K562 (cell line): ENCODE measurements at regions not wholly inside any gene's neighbourhood (a gene's known extent, or its start where the extent isn't known, plus 50 kb on each side); places are given as distances from the start of the nearest gene placed in this dataset.

ENCODE experiments used
- ATAC-seq: fragments of 200-7000 bp; cut with Tn5 transposase; 3 replicates; pipeline ENCODE4 v1.9.1; 2020; ENCODE audit warnings: moderate library complexity
- BruUV-seq: library from RNA; stranded (reverse); fragments of 400-500 nt; replicated peaks from 2 replicates; lab custom pipeline; 2021; lab: Mats Ljungman, UMichigan
- CTCF ChIA-PET: fragments of 300-600 bp; formaldehyde crosslinking; extraction: SDS; loops from one replicate; lab custom pipeline; 2021; ENCODE audit warnings: low intra/inter-chr PET ratio; lab: Yijun Ruan, JAX
- POLR2A ChIA-PET: fragments of 300-600, 350-650 bp; sonication (Branson Sonifier 250); formaldehyde crosslinking; extraction: SDS; loops from one replicate; lab custom pipeline; 2021; ENCODE audit warnings: antibody characterized with exemption, inconsistent platforms; lab: Yijun Ruan, JAX
- DNase-seq, 4 experiments: peaks; one replicate each; pipeline versions ENCODE4 v3.0.0 to v3.0.0-alpha.2; 2011 to 2018; ENCODE audit warnings: low spot score in 3 of 4, mixed read lengths in 3 of 4; ENCODE audit errors: extremely low read depth in 1 of 4
- FAIRE-seq: peaks from 2 replicates; lab custom pipeline; 2011; peaks lifted over from hg19 to GRCh38; lab: Jason Lieb, UNC
- H2AFZ ChIP-seq: 2 replicates; pipeline ENCODE4 v1.6.0; 2011; ENCODE audit warnings: low read depth, low read length, control low read depth, inconsistent platforms
- H3K27ac ChIP-seq: fragments of 200-600 bp; 3 replicates; pipeline ENCODE4 v1.8.0; 2011; ENCODE audit warnings: low read depth, mild to moderate bottlenecking, control low read depth, inconsistent platforms, low read length, moderate library complexity, mixed read lengths; ENCODE audit errors: extremely low read depth
- H3K27me3 ChIP-seq, 2 experiments: fragments of 300-600 bp in 1 of 2; 2 replicates in 1 of 2; 3 replicates in 1 of 2; pipeline versions ENCODE4 v1.6.0 to v1.8.0; 2011; ENCODE audit warnings: inconsistent platforms in 2 of 2, low read length in 2 of 2, mild to moderate bottlenecking in 1 of 2, mixed read lengths in 1 of 2, moderate library complexity in 1 of 2; ENCODE audit not compliant: control insufficient read depth in 2 of 2, insufficient read depth in 2 of 2
- H3K36me3 ChIP-seq: fragments of 300-600 bp; 3 replicates; pipeline ENCODE4 v1.8.0; 2011; ENCODE audit warnings: mild to moderate bottlenecking, low read length, inconsistent platforms; ENCODE audit not compliant: control insufficient read depth, insufficient read depth
- H3K4me1 ChIP-seq, 2 experiments: fragments of 200-600 bp in 1 of 2; replicated peaks in 1 of 2; 2 replicates in 1 of 2; 3 replicates in 1 of 2; pipeline versions ENCODE4 v1.5.1 to v1.8.0; 2011; ENCODE audit warnings: inconsistent platforms in 2 of 2, low read length in 2 of 2, mild to moderate bottlenecking in 1 of 2, mixed read lengths in 1 of 2, moderate library complexity in 1 of 2; ENCODE audit not compliant: control insufficient read depth in 2 of 2, insufficient read depth in 2 of 2
- H3K4me2 ChIP-seq: 2 replicates; pipeline ENCODE4 v1.6.1; 2011; ENCODE audit warnings: low read length, control low read depth, inconsistent platforms, mixed read lengths; ENCODE audit not compliant: insufficient read depth
- H3K4me3 ChIP-seq: fragments of 200-600 bp; sonication (generic), shearing (Covaris generic); 2 replicates; pipeline ENCODE4 v1.5.1; 2016; ENCODE audit warnings: control low read depth, inconsistent platforms
- H3K79me2 ChIP-seq: fragments of 200-600 bp; 3 replicates; pipeline ENCODE4 v1.8.0; 2011; ENCODE audit warnings: low read length, inconsistent platforms; ENCODE audit not compliant: control insufficient read depth, insufficient read depth
- H3K9ac ChIP-seq, 2 experiments: 2 replicates each; pipeline versions ENCODE4 v1.6.0 to v1.6.1; 2011; ENCODE audit warnings: low read depth in 2 of 2, low read length in 2 of 2, control low read depth in 1 of 2, inconsistent platforms in 1 of 2, mild to moderate bottlenecking in 1 of 2, mixed read lengths in 1 of 2; ENCODE audit not compliant: insufficient read depth in 1 of 2
- H3K9me1 ChIP-seq: one replicate; pipeline ENCODE4 v1.6.0; 2011; ENCODE audit warnings: inconsistent platforms, mild to moderate bottlenecking, low read length, moderate library complexity; ENCODE audit not compliant: control insufficient read depth, insufficient read depth
- H3K9me3 ChIP-seq: replicated peaks from 2 replicates; pipeline ENCODE4 v1.5.1; 2011; ENCODE audit warnings: low read depth, low read length, inconsistent platforms; ENCODE audit not compliant: control insufficient read depth, insufficient read depth
- H4K20me1 ChIP-seq: replicated peaks from 2 replicates; pipeline ENCODE4 v1.6.1; 2011; ENCODE audit warnings: low read length, inconsistent platforms, mixed read lengths; ENCODE audit not compliant: control insufficient read depth, insufficient read depth
- RAD21 ChIP-seq, 2 experiments: fragments of 250-450 bp in 1 of 2; fragments of 450-650 bp in 1 of 2; sonication (Bioruptor Pico) in 1 of 2; formaldehyde crosslinking in 1 of 2; IDR thresholded peaks in 1 of 2; conservative IDR thresholded peaks in 1 of 2; 2 replicates each; pipeline versions ENCODE4 v1.4.0 to v1.8.0; 2020 to 2022; ENCODE audit warnings: mild to moderate bottlenecking in 2 of 2, moderate library complexity in 1 of 2
- REST ChIP-seq, 2 experiments: fragments of 450-650 bp; formaldehyde crosslinking in 1 of 2; IDR thresholded peaks; 2 replicates each; pipeline versions ENCODE4 v1.4.0 to v1.6.1; 2014 to 2020; ENCODE audit warnings: mild to moderate bottlenecking in 2 of 2, borderline replicate concordance in 1 of 2, low read depth in 1 of 2
- TCF7 ChIP-seq: sonication (generic); IDR thresholded peaks from 2 replicates; pipeline ENCODE4 v1.6.1; 2016; ENCODE audit warnings: antibody characterized with exemption, borderline replicate concordance
- U2AF2 ChIP-seq: fragments of 200-400 bp; formaldehyde crosslinking; optimal IDR thresholded peaks from 2 replicates; pipeline ENCODE3; 2017; ENCODE audit warnings: low read depth, mild to moderate bottlenecking, low read length
- ZMIZ1 ChIP-seq, 2 experiments: fragments of 150-350 bp in 1 of 2; IDR thresholded peaks; 2 replicates each; pipeline ENCODE4 v1.6.1; 2012 to 2016; ENCODE audit warnings: low read depth in 2 of 2, low read length in 2 of 2, mild to moderate bottlenecking in 1 of 2, moderate library complexity in 1 of 2
- ZNF282 ChIP-seq: sonication (generic); formaldehyde crosslinking; IDR thresholded peaks from 2 replicates; pipeline ENCODE4 v1.8.1; 2023; ENCODE audit warnings: missing genetic modification reagents
- ZZZ3 ChIP-seq: fragments of 450-650 bp; IDR thresholded peaks from 2 replicates; pipeline ENCODE4 v1.6.1; 2016; ENCODE audit warnings: antibody characterized with exemption, mild to moderate bottlenecking, moderate library complexity
- WGBS: fragments of 100-300 bp; shearing (Covaris generic); methylation state at CpG from one replicate; pipeline ENCODE4 v1.1.6; 2016; ENCODE audit warnings: low coverage, mixed read lengths; ENCODE audit not compliant: insufficient coverage; ENCODE audit errors: missing lambda C conversion rate; 5-methylcytosine and 5-hydroxymethylcytosine counted together
- in situ Hi-C: fragments of 300-500 bp; cut with MboI; formaldehyde crosslinking; loops from 4 replicates; pipeline ENCODE4 v1.15.0; 2018; ENCODE audit warnings: inconsistent platforms, mixed read lengths
- intact Hi-C: fragments of 100-400 bp; cut with micrococcal nuclease; formaldehyde crosslinking; loops from 2 replicates; pipeline ENCODE4 v1.14.2; 2022

GRCh38 chr18:1585881-1586488 lies 681.3 kb downstream of the ADCYAP1 start:
- Histone ChIP-seq H3K27me3 (no peaks in the 10 kb centered on the region), H3K9ac (no peak overlapping the region), H3K9me3 (no peaks in the 10 kb centered on the region), H2AFZ (no peak overlapping the region), H3K4me2 (no peak overlapping the region), H3K27ac (no peak overlapping the region), H3K9me1 (no peaks in the 10 kb centered on the region), H3K36me3 (no peaks in the 10 kb centered on the region), H3K79me2 (no peaks in the 10 kb centered on the region), H3K4me1 (no peaks in the 10 kb centered on the region), H3K4me3 (no peak overlapping the region), H4K20me1 (no peaks in the 10 kb centered on the region)
- peak; percentile 20 to 43 (median 28) for DNase-seq
- peak; percentile 91 for FAIRE-seq
- ChIA-PET POLR2A (no interaction called here), CTCF (interaction anchor here (1.3 to 2.0 kb wide), 2 partner anchors 386 to 962 kb away, joined by 3 to 12 read pairs; no protein-coding TSS in a partner anchor)
- no TSS peak for BruUV-seq
- ATAC-seq: peak; percentile 86
- in situ Hi-C loops (loop anchor here (25.0 kb wide), 1 partner anchor 951 kb away; no protein-coding TSS in a partner anchor), intact Hi-C loops (loop anchor here (5.0 to 10.0 kb wide), 2 partner anchors 76 to 499 kb away; no protein-coding TSS in a partner anchor)
- WGBS: 2% methylated on average over 7 of the region's 7 CpGs
- TF ChIP-seq ZMIZ1 (IDR thresholded peaks at IDR 0.05; ENCODE audit: low read depth in 2 of 2, low read length in 2 of 2): no peak
- no peak for TF ChIP-seq ZNF282 (CRISPR knock-in tag)
- TF ChIP-seq TCF7: no peak
- TF ChIP-seq RAD21 (CRISPR knock-in tag; conservative IDR thresholded peaks at IDR 0.05 in 1 of 2, IDR thresholded peaks at IDR 0.05 in 1 of 2): peak; percentile 50 to 63
- no peak for TF ChIP-seq ZZZ3
- peak; percentile 30; the same call in 1 of the 2 replicates for TF ChIP-seq REST (IDR thresholded peaks at IDR 0.05; ENCODE audit: borderline replicate concordance)
- no peak for TF ChIP-seq REST (CRISPR knock-in tag; IDR thresholded peaks at IDR 0.05; ENCODE audit: low read depth)
- TF ChIP-seq U2AF2: no peak
